Inflammatory macrophage treated with lipopolysaccharide for 4 hours (primary cell): ENCODE measurements at regions not wholly inside any gene's neighbourhood (a gene's known extent, or its start where the extent isn't known, plus 50 kb on each side); places are given as distances from the start of the nearest gene placed in this dataset.
"Not testable (repeated sequence)": the region's sequence is repeated elsewhere in the genome, so short reads cannot be mapped to it uniquely, and the experiment has no call there.

ENCODE experiments used
- DNase-seq: peaks from one replicate; pipeline ENCODE4 v3.0.0-alpha.2; 2020

GRCh38 chr14:44783901-44784300, 177.8 kb downstream of the KLHL28 start:
- DNase-seq = no peak

DNA sequence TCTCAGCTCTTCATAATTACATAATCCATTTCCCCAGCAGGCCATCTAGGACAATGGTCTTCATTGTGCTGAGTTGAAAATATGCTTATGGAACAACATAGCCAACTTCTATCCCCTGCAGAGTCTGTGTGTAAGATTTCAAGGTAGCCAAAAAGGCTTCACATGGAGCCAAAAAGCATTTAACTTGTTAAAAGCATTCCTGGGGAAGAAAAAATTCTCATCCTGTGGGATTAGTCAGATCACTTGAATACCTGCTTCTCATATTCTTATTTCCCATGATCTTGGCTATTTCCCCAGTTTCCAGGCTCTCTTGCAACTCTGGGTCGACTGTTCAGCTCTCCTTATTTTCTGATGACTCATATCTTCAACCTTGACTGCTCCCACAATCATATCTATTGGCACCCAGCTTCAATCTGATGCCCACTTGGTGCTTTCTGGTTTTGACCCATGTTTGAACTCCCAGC, 178.9 kb downstream of the KLHL28 start:
- DNase-seq = no peak

DNA sequence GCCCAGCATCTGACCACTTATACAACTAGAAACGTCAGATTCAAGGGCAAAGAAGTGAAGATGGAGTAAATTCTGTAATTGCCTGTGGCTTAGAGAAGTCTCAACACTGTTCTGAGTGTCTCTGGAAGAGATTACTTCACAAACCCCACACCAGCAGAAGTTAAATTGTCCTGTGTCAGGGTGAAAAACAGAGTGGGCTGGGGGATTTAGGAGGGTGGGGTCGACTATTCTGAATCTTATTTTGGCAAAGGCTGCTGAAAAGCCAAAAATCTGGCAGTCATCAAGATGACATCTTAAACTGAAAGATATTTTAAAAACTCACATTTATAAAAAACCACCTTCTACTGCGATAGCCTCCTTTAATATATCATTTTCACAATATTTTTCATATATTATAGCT, 180.8 kb downstream of the KLHL28 start:
- DNase-seq = no peak

DNA sequence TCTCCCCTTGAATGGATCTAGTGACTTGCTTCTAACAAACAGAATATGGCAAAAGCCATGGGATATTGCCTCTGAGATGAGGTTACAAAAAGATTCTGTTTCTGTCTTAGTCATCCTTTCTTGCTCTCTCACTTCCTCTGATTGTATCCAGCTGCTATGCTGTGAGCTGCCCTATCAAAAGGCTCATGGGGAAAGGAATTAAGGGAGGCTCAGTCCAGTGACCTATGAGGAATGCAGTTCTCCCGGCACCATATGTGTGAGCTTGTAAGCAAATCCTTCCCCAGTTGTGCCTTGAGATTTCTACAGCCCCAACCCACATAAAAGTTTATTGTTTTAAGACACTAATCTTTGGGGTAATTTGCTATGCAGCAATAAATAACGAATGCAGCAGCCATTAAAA, 183.1 kb downstream of the KLHL28 start:
- DNase-seq = peak; percentile 2

DNA sequence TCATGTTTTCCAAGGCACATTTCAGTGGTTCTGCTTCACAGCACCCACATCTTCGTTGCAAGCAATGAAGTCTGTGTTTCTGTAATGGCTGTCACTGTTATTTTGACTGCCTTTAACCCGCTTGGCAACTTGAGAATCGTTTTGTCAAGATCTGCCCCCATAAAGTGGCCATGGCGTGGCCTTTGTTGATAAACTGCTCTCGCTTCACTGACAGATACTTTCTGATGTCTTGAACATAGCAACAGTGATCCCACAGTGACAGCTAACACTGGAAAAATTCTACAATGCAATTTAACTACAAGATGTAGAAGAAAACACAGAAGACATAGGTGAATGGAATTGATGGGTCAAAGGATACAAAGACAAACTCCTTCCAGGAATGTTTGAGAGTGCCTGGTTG, 184.2 kb downstream of the KLHL28 start:
- DNase-seq = no peak

- no peak for DNase-seq
These were observed 186.5 kb downstream of the KLHL28 start for GRCh38 chr14:44775248-44775647.

DNA sequence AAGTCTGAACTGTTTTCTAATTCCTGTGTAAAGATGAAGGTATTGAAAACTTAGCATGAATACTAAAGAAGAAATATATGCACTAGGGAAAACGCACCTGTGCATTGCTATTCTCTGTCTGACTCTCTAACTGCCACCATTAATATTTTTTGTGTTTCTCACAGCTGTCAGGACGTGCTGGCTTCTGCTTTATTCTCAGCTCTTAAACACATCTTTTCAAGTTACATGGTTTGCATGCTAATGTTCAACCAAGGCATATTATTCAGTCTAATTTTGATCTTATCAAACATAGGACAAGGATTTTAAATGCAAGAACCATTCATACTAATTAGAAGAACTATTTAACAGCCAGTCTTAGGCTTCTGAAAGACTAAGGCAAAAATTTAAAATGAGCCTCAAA, 187.4 kb downstream of the KLHL28 start:
- no peak for DNase-seq

- DNase-seq = no peak
These were observed 190.3 kb downstream of the KLHL28 start for GRCh38 chr14:44771496-44771895.

DNA sequence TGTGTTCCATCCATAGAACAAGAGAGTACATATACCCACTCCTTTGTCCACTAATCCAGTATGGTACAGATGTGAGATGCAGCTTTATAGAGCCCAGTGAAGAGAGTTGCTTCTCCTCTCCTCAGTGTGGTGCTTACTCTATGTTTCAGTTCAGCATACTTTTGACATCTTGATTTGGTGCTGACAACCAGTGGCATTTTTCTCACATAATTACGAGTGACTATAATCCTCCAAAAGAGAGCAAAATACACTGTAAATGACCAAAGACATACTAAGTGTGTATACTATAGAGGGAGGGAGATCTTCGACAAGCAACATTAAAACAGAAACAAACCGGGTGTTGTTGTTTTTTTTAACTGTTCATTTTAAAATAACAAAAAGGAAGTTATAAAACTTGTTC, 191.5 kb downstream of the KLHL28 start:
- DNase-seq = no peak

GRCh38 chr14:44768935-44769334, 192.8 kb downstream of the KLHL28 start:
- DNase-seq = no peak

DNA sequence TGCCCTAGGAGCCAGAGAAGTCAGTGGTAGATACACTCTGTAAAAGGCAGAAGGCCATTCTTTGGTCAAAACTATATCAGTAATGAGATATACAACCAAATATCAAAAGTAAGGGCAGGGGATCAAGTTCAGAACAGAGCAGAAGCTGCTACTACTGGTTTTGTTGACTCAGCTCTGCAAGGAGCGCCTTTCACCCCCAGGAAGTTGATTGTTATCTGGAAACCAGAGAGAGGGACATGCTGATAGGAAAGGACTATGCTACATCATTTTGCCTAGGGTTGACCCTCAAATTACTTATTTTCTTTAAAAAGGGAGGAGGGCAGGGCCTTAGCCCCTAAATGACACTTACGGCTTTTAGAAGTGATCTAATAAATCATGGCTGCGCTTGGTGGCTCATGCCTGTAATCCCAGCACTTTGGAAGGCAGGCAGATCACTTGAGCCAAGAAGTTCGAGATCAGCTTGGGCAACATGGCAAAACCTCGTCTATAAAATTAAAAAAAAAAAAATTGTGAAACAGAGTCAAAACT, 194.0 kb downstream of the KLHL28 start:
- DNase-seq = no peak

GRCh38 chr14:44766285-44766684, 195.5 kb downstream of the KLHL28 start:
- no peak for DNase-seq

DNA sequence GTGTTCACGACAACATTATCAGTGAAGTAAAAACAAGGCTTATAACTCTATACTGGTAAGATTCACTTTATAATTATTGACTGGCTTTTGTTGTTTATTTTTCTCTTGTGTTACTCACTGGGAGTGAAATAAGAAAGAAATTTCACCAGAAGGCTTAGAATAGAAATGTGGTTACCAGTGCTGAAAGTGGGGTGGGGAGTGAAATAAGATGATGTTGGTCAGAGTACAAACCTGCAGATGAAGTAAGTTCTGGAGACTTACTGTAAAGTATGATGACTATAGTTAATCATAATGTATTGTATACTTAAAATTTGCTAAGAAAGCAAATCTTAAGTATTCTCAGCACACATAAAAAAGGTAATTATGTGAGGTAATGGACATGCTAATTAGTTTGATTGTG, 198.4 kb downstream of the KLHL28 start:
- no peak for DNase-seq

DNA sequence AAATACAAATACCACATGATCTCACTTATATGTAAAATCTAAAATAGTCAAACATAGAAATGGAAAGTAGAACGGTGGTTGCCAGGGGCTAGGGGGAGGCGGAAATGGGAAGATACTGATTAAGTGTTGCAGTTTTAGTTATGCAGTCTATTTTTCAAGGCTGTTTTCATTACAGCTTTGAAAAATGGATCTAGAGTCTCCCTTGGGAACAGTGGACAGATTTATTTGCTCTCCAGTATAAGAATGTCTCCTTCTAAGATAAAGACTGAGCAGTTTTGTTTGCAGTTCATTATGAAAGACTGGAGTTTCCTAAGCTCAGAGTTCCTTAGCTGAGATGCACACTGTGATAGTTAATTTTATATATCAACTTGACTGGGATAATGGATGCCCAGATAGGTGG, 202.5 kb downstream of the KLHL28 start:
- no peak for DNase-seq

- DNase-seq = no peak
These were observed 205.2 kb downstream of the KLHL28 start for GRCh38 chr14:44756554-44756953.

- no peak for DNase-seq
These were observed 216.4 kb downstream of the KLHL28 start for GRCh38 chr14:44745371-44745770.

- DNase-seq = no peak
These were observed 219.5 kb downstream of the KLHL28 start for GRCh38 chr14:44742202-44742601.

GRCh38 chr14:44741431-44741830, 220.3 kb downstream of the KLHL28 start:
- no peak for DNase-seq

DNA sequence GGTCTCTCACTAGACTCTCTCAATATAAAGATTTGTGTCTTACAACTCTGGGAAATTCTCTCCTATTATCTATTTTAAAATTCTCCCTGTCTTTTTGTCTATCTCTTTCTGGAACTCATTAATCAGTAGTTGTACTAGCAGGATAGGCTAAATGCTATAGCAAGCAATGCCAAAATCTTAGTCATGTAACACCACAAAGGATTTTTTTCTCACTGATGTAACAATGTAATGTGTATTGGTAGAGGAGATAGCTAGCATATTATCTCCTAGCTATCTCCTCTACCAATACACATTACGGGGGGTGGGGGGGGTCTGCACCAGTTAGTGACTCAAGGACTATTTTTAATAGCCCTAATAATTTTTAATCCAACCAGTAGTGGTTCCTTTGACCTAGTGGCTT, 225.4 kb downstream of the KLHL28 start:
- DNase-seq = no peak

- DNase-seq = no peak
These were observed 225.1 kb upstream of the FSCB start for GRCh38 chr14:44732144-44732543.

- DNase-seq = no peak
These were observed 223.8 kb upstream of the FSCB start for GRCh38 chr14:44730860-44731259.

GRCh38 chr14:44721395-44721794, 214.3 kb upstream of the FSCB start:
- DNase-seq = not testable (repeated sequence)

GRCh38 chr14:44720707-44721106, 213.6 kb upstream of the FSCB start:
- DNase-seq = no peak

DNA sequence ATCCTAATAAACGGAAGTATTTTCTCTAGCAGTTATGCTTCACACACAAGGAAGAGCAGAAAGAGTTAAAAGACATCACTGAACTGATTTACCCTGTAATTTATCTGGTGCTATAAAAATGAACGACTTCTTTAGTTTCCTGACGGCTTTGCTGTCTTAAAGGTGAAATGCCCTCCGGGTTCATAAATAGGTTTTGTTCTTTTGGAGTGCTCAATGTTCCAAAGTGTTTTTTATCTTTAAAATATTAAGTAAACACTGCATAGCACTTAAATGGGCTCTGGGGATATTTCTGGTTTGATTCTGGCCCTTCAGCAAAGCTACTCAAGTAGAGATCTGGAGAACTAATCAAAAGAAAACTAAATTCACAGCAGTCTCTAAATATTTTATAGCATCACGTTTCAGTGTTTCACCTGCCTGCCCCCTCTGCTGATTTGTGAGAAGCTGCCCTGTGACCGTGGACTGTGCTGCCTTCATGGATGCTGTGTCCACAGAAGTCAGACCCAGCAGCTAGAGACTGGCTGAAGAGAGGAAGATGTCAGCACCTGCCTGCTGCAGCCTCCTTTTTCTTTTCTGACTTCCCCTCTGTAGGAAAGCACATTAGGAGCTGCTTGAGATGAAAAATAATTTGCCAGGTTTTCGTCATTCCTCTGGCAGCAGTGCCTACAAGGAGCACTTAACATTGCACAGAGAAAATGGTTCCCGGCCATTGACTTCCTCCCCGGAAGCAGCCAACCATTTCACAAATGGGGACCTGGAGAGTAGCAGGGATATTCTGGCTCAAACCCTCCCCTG, 205.1 kb upstream of the FSCB start:
- no peak for DNase-seq
